ENCODE measurements at regions not wholly inside any gene's neighbourhood (a gene's known extent, or its start where the extent isn't known, plus 50 kb on each side); places are given as distances from the start of the nearest gene placed in this dataset.

- TF ChIP-seq ZNF207 (IDR thresholded peaks at IDR 0.05; ENCODE audit: borderline replicate concordance) (no peak), ZMYM4 (CRISPR knock-in tag; IDR thresholded peaks at IDR 0.05) (no peak), EP300 (IDR thresholded peaks at IDR 0.05; ENCODE audit: low read depth in 2 of 2, low read length in 2 of 2) (no peak), EP300 (CRISPR knock-in tag; IDR thresholded peaks at IDR 0.05; ENCODE audit: borderline replicate concordance) (no peak), SOX6 (IDR thresholded peaks at IDR 0.05) (no peak), SOX6 (CRISPR knock-in tag; IDR thresholded peaks at IDR 0.05) (no peak), ZNF33A (CRISPR knock-in tag; IDR thresholded peaks at IDR 0.05; ENCODE audit: borderline replicate concordance) (no peak), ELF4 (CRISPR knock-in tag; IDR thresholded peaks at IDR 0.05; ENCODE audit: borderline replicate concordance) (no peak), JUND (CRISPR knock-in tag; IDR thresholded peaks at IDR 0.05) (no peak), GLMP (CRISPR knock-in tag; IDR thresholded peaks at IDR 0.05; ENCODE audit: borderline replicate concordance) (no peak), CBX1 (IDR thresholded peaks at IDR 0.05; ENCODE audit: low read depth) (no peak), POLR2A (IDR thresholded peaks at IDR 0.05; ENCODE audit: insufficient read depth in 1 of 2, low read depth in 2 of 2, low read length in 2 of 2) (no peak)
Observed at GRCh38 chr6:14388371-14388770, 270.8 kb downstream of the CD83 start.

Data from HepG2 (cell line).